GM18498 (cell line): ENCODE measurements at regions not wholly inside any gene's neighbourhood (a gene's known extent, or its start where the extent isn't known, plus 50 kb on each side); places are given as distances from the start of the nearest gene placed in this dataset.

Source experiments
- ATAC-seq: cut with Tn5 transposase; IDR thresholded peaks from one replicate; pipeline ENCODE4 v1.9.1; 2021; ENCODE audit warnings: mild to moderate bottlenecking, moderate library complexity; ENCODE audit not compliant: unreplicated experiment

- ATAC-seq = peak; percentile 77
These were observed 317.1 kb upstream of the KLF6 start for GRCh38 chr10:4101918-4102654.

GRCh38 chr10:4100380-4100779 lies 315.4 kb upstream of the KLF6 start:
- no peak for ATAC-seq

GRCh38 chr10:4099202-4099601 lies 314.2 kb upstream of the KLF6 start:
- no peak for ATAC-seq

GRCh38 chr10:4095166-4095917 lies 310.3 kb upstream of the KLF6 start:
- ATAC-seq = no peak

- no peak for ATAC-seq
These were observed 309.7 kb upstream of the KLF6 start for GRCh38 chr10:4094751-4095150.

GRCh38 chr10:4093438-4093837 lies 308.4 kb upstream of the KLF6 start:
- ATAC-seq = no peak

GRCh38 chr10:4088354-4089066 lies 303.5 kb upstream of the KLF6 start:
- ATAC-seq = no peak

GRCh38 chr10:4086131-4086898 lies 301.3 kb upstream of the KLF6 start:
- ATAC-seq = no peak

- no peak for ATAC-seq
These were observed 298.5 kb upstream of the KLF6 start for GRCh38 chr10:4083509-4084003.

GRCh38 chr10:4082861-4083260 lies 297.9 kb upstream of the KLF6 start:
- ATAC-seq = no peak

- ATAC-seq = no peak
These were observed 296.7 kb upstream of the KLF6 start for GRCh38 chr10:4081685-4082111.

GRCh38 chr10:4080225-4080805 lies 295.3 kb upstream of the KLF6 start:
- ATAC-seq = no peak

GRCh38 chr10:4079803-4080202 lies 294.8 kb upstream of the KLF6 start:
- no peak for ATAC-seq

- ATAC-seq = no peak
These were observed 292.8 kb upstream of the KLF6 start for GRCh38 chr10:4077804-4078203.

GRCh38 chr10:4076983-4077382 lies 292.0 kb upstream of the KLF6 start:
- ATAC-seq = no peak

GRCh38 chr10:4075443-4075842 lies 290.4 kb upstream of the KLF6 start:
- no peak for ATAC-seq

GRCh38 chr10:4074545-4075407 lies 289.8 kb upstream of the KLF6 start:
- no peak for ATAC-seq

GRCh38 chr10:4073912-4074311 lies 288.9 kb upstream of the KLF6 start:
- no peak for ATAC-seq

- ATAC-seq = no peak
These were observed 286.1 kb upstream of the KLF6 start for GRCh38 chr10:4070921-4071660.
